ENCODE measurements at regions not wholly inside any gene's neighbourhood (a gene's known extent, or its start where the extent isn't known, plus 50 kb on each side); places are given as distances from the start of the nearest gene placed in this dataset.

DNA sequence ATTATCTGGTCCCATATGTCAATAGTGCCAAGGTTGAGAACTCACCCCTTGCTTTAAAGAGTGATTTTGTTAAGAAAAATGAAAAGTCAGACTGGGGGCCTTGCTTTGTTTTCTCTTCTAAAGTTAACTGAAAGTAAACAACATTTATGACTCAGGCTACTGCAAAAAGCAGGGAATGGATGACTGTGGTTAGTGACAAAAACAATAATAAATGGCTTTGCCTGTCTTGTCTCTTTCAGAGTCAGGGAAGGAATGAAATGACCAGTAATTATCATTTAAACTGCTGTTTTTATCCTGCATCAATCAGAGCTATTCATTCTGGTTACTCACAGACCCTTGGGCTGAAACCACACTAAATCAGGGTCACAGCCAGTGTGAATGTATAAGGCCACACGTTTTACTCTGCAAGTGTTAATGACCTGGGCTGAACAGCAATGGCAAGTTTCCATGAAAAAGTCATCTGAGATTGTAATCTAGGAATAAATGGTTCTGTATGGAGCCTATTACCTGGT, 112.2 kb downstream of the ZNF608 start:
- TF ChIP-seq, protein P1, sequence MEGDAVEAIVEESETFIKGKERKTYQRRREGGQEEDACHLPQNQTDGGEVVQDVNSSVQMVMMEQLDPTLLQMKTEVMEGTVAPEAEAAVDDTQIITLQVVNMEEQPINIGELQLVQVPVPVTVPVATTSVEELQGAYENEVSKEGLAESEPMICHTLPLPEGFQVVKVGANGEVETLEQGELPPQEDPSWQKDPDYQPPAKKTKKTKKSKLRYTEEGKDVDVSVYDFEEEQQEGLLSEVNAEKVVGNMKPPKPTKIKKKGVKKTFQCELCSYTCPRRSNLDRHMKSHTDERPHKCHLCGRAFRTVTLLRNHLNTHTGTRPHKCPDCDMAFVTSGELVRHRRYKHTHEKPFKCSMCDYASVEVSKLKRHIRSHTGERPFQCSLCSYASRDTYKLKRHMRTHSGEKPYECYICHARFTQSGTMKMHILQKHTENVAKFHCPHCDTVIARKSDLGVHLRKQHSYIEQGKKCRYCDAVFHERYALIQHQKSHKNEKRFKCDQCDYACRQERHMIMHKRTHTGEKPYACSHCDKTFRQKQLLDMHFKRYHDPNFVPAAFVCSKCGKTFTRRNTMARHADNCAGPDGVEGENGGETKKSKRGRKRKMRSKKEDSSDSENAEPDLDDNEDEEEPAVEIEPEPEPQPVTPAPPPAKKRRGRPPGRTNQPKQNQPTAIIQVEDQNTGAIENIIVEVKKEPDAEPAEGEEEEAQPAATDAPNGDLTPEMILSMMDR (conservative IDR thresholded peaks at IDR 0.05) = no peak
- no peak for TF ChIP-seq ZFX (IDR thresholded peaks at IDR 0.05)
- H3K27ac ChIP-seq = no peak overlapping the region

DNA sequence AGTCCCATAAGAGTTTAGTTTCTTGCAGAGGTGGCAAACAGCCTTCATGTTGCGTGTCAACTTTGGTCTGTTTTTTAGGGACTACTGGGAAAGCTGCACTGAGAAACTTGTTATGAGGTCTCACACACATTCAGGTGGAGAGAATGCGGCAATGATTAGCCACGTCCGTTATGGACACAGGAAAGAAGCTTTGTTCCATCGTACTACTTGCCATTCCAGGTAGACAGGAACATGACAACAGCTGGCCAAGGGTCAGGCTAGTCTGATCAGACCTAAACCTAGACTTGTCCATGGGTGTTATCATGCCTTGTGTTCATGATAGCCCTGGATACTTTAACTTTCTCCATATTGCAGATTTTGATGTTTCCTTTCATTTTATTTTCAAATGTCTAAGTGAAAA, 113.2 kb downstream of the ZNF608 start:
- no peak overlapping the region for H3K27ac ChIP-seq
- no peak for TF ChIP-seq ZFX (IDR thresholded peaks at IDR 0.05)
- TF ChIP-seq, protein P1 (conservative IDR thresholded peaks at IDR 0.05) = no peak

DNA sequence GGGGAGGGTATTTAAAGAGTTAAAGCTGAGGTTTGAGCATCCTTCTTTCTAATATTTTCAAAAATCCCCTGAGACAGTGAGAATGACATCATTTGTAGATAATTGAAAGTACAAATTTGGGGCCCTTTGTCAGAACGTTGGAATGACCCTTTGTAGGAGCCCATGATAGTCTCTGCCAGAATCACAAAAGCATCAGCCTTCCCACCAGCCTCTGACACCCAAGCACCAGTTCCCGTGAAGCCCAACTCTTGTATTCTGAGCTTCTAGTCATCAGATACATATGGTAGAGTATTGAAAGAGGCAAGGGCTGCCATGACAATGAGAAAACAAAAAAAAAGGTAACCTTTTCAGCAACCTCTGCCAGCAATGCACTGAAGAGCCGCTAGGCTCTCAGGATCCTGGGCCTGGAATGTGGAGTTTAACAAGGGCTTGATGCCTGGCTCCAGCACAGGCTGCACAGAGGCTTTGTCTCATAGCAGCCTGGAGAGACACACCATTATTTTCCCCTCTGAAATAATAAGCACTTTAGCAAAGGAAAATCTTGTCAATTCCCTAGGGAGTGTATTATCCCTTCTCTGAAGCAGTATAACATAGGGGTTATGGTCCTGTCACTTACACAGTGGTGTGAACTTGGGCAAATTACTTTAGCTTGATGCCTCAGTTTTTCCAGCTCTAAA, 114.4 kb downstream of the ZNF608 start:
- no peak for TF ChIP-seq ZFX (IDR thresholded peaks at IDR 0.05)
- TF ChIP-seq, protein P1 (conservative IDR thresholded peaks at IDR 0.05) = no peak
- no peak overlapping the region for H3K27ac ChIP-seq

DNA sequence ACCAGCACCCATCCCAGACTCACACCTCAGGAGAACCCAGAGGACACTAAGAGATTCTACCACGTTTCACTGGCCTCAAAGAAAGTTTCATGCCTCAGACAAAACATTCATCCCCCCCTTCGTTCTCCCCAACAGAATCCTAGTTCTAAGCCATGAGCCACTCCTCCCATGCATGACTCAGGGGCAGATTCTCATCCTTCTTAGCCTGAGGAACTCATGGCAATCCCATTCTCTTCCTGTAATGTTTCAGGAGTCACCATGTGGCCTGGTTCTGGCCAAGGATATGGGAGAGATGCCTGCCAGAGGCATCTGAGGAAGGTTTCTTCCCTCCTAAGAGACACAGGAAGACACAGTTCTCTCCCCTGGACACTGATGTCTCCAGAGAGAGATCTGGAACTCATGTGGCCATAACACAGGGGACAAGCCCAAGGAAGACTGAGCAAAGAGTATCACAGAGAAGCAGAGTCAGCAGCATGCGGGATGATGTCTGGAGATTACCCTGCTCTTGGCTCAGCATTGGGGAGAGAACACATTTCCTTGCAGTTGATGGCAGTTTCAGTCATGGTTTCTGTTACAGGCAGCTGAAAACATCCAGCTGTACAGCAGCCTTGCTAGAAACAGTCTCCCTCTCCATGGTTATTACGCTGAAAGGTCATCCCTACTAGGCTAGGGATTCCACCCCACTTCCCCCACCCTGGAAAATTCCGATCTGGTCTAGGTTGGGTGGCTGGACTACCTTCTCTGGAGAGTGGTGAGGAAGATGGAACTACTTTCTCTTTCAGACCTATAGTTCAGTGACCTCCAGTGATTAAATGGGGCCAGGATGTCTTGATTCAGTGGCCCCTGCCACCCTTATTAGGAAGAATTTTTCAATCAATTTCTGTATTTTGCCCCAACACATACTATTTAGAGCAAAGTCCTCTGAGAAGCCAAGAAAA, 115.4 kb downstream of the ZNF608 start:
- TF ChIP-seq, protein P1 (conservative IDR thresholded peaks at IDR 0.05) = no peak
- no peak for TF ChIP-seq ZFX (IDR thresholded peaks at IDR 0.05)
- no peak overlapping the region for H3K27ac ChIP-seq

DNA sequence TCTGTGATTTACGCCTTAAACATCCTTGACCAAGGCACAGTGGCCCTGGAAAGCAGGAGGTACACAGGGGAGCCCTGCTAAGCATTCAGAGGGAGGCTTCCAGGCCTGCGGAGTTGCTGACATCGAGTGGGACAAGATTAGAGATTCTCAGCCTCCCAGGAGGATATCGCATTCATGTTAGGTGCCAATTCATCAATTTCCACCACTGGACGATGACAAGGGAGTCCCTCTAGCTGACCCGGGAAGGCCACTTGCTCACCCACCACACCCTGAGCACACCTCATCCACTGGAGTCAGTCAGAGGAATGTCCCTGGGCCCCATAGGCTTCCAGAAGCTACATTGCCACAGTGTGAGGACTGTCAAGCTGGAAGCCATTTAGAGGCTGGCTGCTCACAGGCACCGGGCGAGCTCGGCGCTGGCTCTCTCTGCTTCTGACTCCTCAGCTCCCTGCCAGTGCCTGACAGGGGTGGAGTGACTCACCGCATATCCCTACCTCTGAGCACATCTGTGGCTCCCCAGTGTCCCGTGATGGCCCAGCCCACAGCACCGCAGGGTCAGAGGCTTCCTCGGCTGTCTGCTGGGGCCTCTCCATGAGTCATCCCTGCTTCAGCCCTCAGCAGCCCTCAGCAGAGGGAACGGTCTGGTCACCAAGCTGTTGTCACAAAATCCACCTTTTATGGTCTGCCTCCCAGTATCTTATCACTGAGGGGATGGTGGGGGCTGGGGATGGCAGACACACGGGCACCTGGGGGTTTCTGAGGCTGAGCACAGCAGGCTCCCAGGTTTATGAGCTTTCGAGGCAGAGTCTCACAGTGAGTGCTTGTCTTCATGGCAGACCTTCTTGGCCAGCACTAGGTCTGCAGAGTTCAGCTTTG, 117.5 kb downstream of the ZNF608 start:
- no peak overlapping the region for H3K27ac ChIP-seq
- TF ChIP-seq, protein P1 (conservative IDR thresholded peaks at IDR 0.05) = no peak
- TF ChIP-seq ZFX (IDR thresholded peaks at IDR 0.05) = no peak

DNA sequence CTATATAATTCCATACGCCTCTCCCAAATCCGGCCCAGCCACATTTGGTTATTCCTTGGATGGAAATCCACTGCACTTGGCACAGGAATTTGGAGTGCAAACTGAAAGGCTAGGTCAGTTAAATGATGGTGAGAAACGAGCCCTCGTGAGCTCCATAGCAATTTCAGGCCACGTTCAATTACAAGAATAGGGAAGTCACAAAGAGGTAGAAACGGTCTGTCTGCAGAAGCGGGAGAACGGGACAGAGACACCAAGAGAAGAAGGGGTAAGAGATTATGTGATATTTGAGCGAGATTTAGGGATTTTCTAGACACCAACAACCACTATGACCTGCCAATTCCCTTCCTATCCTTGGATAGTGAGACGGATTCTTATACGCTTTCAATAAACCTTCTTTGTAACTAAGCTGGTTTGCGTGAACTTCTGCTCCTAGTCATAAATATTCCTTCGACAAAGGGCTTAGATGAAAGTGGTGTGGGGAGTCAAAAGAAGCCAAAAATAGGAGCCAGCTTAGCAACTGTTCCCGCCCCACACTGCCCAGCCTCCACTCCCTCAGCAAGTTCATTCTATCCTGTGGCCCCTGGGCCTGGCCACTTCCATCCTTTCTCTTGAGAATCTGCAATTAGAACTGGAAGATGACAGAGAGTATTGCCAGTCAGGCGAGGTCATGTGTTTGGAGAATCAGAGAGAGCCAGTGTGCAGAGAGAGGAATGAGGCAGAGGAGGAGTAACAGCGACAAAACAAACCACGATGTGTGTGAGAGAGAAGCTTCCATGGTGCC, 118.4 kb downstream of the ZNF608 start:
- no peak for TF ChIP-seq ZFX (IDR thresholded peaks at IDR 0.05)
- TF ChIP-seq, protein P1 (conservative IDR thresholded peaks at IDR 0.05) = no peak
- H3K27ac ChIP-seq = no peak overlapping the region
